ENCODE measurements at regions not wholly inside any gene's neighbourhood (a gene's known extent, or its start where the extent isn't known, plus 50 kb on each side); places are given as distances from the start of the nearest gene placed in this dataset.
"Not testable (repeated sequence)": the region's sequence is repeated elsewhere in the genome, so short reads cannot be mapped to it uniquely, and the experiment has no call there.

DNA sequence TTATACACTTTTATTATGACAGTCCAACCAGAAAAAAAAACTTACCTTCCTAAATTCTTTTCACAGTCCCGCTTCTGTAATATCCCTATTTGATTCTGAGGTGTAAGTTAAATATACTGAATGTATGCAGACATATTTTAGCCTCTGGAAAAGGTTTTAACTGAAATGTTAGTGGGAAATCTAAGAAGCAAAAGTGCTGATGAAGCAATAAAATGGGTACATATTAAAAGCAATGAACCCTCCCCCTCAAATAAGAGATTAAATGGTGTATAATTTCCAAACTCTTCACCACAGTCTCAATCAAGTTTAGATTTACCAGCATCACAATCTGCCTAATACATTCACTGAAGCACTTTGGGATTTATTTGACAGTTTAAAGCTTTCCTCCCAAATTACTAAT is 688.3 kb upstream of the DIAPH2 start:
- no peak for DNase-seq

- no peak for DNase-seq
These were observed 682.2 kb upstream of the DIAPH2 start for GRCh38 chrX:96002431-96002830.

- DNase-seq: no peak
These were observed 680.3 kb upstream of the DIAPH2 start for GRCh38 chrX:96004386-96004785.

DNA sequence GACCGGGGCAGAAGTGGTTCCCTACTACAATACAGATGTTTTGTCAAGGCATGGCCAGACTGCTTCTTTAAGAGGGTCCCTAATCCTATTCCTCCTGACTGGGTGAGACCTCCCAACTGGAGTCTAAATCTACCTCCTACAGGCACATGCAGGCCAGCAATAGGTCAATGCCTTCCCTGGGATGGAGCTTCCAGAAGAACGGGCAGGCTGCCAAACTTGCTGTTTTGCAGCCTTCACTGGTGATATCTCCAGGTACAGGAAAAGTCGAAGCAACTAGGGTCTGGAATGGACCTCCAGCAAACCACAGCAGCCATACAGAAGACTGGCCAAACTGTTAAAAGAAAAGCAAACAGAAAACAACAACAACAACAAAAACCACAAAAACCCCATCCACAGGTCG is 678.4 kb upstream of the DIAPH2 start:
- no peak for DNase-seq

DNA sequence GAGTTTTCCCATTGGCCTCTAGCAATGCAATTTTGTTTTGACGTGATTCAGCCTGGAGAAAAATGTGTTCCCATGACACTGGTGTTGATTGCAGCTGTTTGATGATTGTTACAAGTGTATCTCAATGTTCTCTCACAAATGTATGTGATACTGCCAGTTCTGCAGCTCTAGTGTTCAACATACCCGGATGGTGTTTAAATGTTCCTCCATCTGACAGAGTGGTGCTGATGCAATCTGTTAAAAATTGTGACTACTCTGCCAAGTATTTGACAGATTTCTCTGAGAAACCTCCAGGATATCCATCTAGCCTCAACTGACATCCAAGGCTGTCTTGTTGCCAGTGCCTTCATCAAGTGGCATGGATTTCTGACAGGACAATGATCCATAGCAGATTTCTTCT is 657.2 kb upstream of the DIAPH2 start:
- no peak for DNase-seq

GRCh38 chrX:96052078-96052477 is 632.6 kb upstream of the DIAPH2 start:
- DNase-seq: no peak

GRCh38 chrX:96081891-96082290 is 602.8 kb upstream of the DIAPH2 start:
- DNase-seq: no peak

DNA sequence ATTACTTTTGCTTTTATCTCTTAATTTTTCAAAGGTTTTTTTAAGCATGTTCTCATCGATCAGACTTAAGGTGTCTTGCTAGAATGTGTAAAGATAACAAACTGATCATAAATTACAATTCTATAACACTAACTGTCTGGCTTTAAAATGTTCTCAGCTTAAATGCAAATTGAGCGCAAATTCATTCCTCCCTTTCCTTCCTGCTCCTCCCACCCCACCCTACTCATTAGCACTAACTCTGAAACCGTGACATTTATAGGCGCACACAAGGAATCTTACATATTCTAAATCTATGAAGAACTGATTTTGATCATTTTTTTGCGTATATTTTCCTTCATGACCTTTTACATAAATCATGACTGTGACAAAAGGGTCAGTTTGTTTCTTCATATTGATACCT is 590.0 kb upstream of the DIAPH2 start:
- DNase-seq: no peak

GRCh38 chrX:96098471-96098870 is 586.2 kb upstream of the DIAPH2 start:
- DNase-seq: no peak

DNA sequence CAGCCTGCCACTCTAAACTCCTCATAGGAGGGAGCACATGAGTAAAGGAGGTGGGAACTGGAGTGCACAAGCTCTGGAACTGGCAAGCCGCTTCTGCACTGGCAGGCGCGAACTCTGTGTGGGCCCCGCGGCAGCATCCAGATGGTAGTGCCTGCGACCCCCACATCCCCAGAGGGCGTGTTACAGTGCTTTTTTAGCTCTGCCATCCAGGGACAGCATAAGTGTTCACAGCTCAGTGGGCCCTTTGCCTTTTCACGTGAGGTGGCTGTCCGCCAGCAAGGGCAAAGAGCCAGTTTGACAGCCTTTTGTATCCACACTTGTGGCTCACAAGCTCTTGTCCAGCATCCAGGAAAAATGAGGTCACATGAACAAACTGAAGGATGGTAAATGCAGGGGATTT is 581.6 kb upstream of the DIAPH2 start:
- DNase-seq: no peak

- DNase-seq: no peak
These were observed 572.0 kb upstream of the DIAPH2 start for GRCh38 chrX:96112689-96113088.

DNA sequence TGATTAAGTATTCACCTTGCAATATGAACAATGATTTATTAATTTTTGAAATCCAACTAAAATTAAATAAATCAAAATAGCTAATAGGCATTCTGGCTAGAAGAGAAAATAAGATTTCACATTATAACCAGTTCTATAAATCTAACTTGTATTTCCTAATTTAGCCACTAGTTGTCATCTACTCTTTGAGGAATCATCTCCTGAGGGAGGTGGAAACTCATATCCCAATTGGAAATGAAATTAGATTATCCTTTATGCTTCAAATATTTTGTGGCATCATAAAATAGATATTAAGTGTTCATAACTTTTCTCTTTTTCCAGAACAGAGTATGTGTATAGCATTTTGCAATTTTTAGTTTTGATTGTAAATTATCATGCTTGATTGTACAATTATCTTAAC is 558.5 kb upstream of the DIAPH2 start:
- DNase-seq: no peak

GRCh38 chrX:96128058-96128457 is 556.6 kb upstream of the DIAPH2 start:
- not testable (repeated sequence) for DNase-seq

GRCh38 chrX:96140796-96141195 is 543.8 kb upstream of the DIAPH2 start:
- no peak for DNase-seq

- no peak for DNase-seq
These were observed 537.0 kb upstream of the DIAPH2 start for GRCh38 chrX:96147681-96148080.

DNA sequence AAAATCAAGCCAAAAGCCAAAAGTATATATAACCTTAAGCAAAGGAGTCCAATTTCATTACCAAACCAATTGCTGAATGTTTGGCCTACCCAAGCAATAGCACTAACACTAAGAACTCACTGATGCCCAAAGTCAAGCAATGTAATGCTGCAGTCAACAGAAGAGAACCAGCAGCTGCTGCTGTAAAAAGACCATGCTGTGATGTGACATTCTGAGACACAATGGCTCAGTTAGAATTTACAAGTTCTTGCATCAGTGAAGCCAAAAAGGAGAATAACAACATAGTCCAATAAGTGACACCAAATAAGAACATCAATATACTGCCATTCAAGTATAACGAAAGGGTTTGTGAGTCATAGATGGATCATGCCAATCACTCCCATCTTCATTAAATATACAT is 514.0 kb upstream of the DIAPH2 start:
- DNase-seq: no peak

GRCh38 chrX:96176921-96177320 is 507.7 kb upstream of the DIAPH2 start:
- DNase-seq: no peak

- DNase-seq: peak; percentile 12
These were observed 503.0 kb upstream of the DIAPH2 start for GRCh38 chrX:96181605-96182004.

DNA sequence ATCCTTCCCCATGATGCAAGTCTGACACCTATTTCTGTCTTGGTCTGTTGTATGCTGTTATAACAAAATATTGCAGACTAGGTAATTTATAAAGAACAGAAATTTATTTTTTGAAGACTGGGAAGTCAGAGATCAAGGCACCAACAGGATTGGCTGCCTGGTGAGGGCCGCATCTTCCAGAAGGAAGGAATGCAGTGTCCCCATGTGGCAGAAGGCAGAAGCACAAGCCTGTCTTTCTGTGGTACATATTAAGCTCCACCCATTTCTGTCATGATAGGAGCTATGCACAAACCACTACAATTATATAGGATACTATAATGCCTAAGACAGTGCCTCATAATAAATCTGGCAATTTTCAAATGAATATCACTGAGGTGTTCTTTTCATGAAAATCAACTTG is 502.3 kb upstream of the DIAPH2 start:
- peak; percentile 46 for DNase-seq

GRCh38 chrX:96183391-96183790 is 501.3 kb upstream of the DIAPH2 start:
- DNase-seq: no peak

GRCh38 chrX:96183843-96184242 is 500.8 kb upstream of the DIAPH2 start:
- DNase-seq: peak; percentile 9

- DNase-seq: no peak
These were observed 479.7 kb upstream of the DIAPH2 start for GRCh38 chrX:96204928-96205327.

- peak; percentile 1 for DNase-seq
These were observed 472.7 kb upstream of the DIAPH2 start for GRCh38 chrX:96211953-96212352.

DNA sequence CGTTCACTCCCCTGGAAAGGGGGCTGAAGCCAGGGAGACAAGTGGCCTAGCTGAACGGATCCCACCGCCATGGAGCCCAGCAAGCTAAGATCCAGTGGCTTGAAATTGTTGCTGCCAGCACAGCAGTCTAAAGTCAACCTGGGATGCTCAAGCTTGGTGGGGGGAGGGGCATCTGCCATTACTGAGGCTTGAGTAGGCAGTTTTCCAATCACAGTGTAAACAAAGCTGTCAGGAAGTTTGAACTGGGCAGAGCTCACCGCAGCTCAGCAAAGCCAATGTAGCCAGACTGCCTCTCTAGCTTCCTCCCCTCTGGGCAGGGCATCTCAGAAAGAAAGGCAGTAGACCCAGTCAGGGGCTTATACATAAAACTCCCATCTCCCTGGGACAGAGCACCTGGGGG is 470.0 kb upstream of the DIAPH2 start:
- DNase-seq: not testable (repeated sequence)

DNA sequence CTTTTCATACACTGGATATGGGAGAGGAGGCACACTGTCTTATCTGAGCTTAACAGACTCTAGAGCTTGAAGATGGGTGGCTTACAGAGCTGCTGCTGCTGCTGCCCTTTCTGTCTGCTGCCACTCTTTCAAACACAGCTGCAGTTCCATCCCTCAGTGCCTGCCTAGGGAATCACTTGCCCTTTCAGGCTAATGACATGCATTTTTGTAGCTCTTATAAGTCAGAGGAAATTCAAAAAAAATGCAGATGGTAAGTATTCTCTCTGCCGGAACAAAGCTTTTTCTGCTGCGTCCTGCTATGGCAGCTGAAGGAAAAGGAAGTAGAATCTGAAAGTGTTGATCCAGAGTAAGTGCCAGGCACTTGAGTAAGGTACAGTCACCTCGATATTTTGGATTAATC is 460.4 kb upstream of the DIAPH2 start:
- DNase-seq: no peak

DNA sequence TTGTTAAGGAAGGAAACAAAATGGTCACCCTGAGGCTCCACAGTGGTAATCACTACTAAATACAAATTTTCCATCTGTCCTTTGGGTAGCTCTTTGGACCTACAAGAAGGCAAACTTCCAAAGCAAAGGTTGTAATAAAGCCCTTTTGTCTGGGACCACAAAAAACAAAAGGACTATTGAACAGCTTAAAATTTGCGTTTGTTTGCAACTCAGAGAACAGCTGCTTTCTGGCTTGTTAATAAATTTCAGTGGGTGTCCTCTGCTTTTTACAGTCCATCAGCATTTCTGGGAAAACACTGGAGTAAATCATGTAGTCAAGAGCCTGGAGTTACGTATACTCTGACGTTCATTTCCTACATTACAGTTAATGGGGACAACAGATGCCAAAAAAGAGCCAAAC is 439.7 kb upstream of the DIAPH2 start:
- no peak for DNase-seq

All from NCI-H82 (cell line).